GM21717 (cell line): ENCODE measurements at regions not wholly inside any gene's neighbourhood (a gene's known extent, or its start where the extent isn't known, plus 50 kb on each side); places are given as distances from the start of the nearest gene placed in this dataset.

Experiments used
- ATAC-seq: cut with Tn5 transposase; IDR thresholded peaks from one replicate; pipeline ENCODE4 v1.9.1; 2021; ENCODE audit warnings: mild to moderate bottlenecking, moderate library complexity; ENCODE audit not compliant: unreplicated experiment

GRCh38 chr22:47289336-47289985, 527.0 kb downstream of the TBC1D22A start:
- no peak for ATAC-seq

- ATAC-seq: no peak
Observed at GRCh38 chr22:47288680-47289079, 526.2 kb downstream of the TBC1D22A start.

- no peak for ATAC-seq
Observed at GRCh38 chr22:47287516-47287915, 525.1 kb downstream of the TBC1D22A start.

- ATAC-seq: no peak
Observed at GRCh38 chr22:47286590-47286989, 524.1 kb downstream of the TBC1D22A start.

- no peak for ATAC-seq
Observed at GRCh38 chr22:47285981-47286380, 523.5 kb downstream of the TBC1D22A start.

- ATAC-seq: no peak
Observed at GRCh38 chr22:47284822-47285221, 522.4 kb downstream of the TBC1D22A start.

- ATAC-seq: no peak
Observed at GRCh38 chr22:47284360-47284759, 521.9 kb downstream of the TBC1D22A start.

GRCh38 chr22:47283616-47284270, 521.3 kb downstream of the TBC1D22A start:
- ATAC-seq: no peak

- no peak for ATAC-seq
Observed at GRCh38 chr22:47282851-47283250, 520.4 kb downstream of the TBC1D22A start.

- ATAC-seq: no peak
Observed at GRCh38 chr22:47282366-47282765, 519.9 kb downstream of the TBC1D22A start.

- ATAC-seq: no peak
Observed at GRCh38 chr22:47281126-47282106, 519.0 kb downstream of the TBC1D22A start.

GRCh38 chr22:47280301-47280700, 517.9 kb downstream of the TBC1D22A start:
- ATAC-seq: no peak

GRCh38 chr22:47279746-47280145, 517.3 kb downstream of the TBC1D22A start:
- no peak for ATAC-seq

GRCh38 chr22:47279337-47279736, 516.9 kb downstream of the TBC1D22A start:
- no peak for ATAC-seq

GRCh38 chr22:47278655-47279054, 516.2 kb downstream of the TBC1D22A start:
- no peak for ATAC-seq

GRCh38 chr22:47277531-47277930, 515.1 kb downstream of the TBC1D22A start:
- no peak for ATAC-seq

GRCh38 chr22:47276991-47277390, 514.5 kb downstream of the TBC1D22A start:
- no peak for ATAC-seq

- ATAC-seq: no peak
Observed at GRCh38 chr22:47276450-47276820, 514.0 kb downstream of the TBC1D22A start.

- ATAC-seq: no peak
Observed at GRCh38 chr22:47275605-47276449, 513.4 kb downstream of the TBC1D22A start.

GRCh38 chr22:47274196-47274595, 511.7 kb downstream of the TBC1D22A start:
- ATAC-seq: no peak
